Lung (tissue), 11 donors: ENCODE measurements at regions not wholly inside any gene's neighbourhood (a gene's known extent, or its start where the extent isn't known, plus 50 kb on each side); places are given as distances from the start of the nearest gene placed in this dataset.

Experiments used
- ATAC-seq: fragments of 200-7000 bp; cut with Tn5 transposase; one replicate; pipeline ENCODE4 v1.9.1; 2020; ENCODE audit warnings: moderate number of reproducible peaks; ENCODE audit not compliant: insufficient read depth, low FRiP score
- DNase-seq, 3 donors: peaks; one replicate each; pipeline ENCODE4 v3.0.0-alpha.2; 2013 to 2017
- H3K27ac ChIP-seq, 2 donors: one replicate each; pipeline ENCODE4 v1.5.1; 2013; ENCODE audit warnings: mild to moderate bottlenecking in 2 of 2, moderate library complexity in 2 of 2, control low read depth in 1 of 2, inconsistent platforms in 1 of 2, low read depth in 1 of 2, low read length in 1 of 2
- H3K27me3 ChIP-seq, 3 donors: one replicate each; pipeline ENCODE4 v1.5.1; 2013; ENCODE audit warnings: low read length in 2 of 3; ENCODE audit not compliant: control insufficient read depth in 3 of 3, insufficient read depth in 3 of 3
- H3K36me3 ChIP-seq, 4 donors: one replicate each; pipeline ENCODE4 v1.5.1; 2013; ENCODE audit warnings: low read length in 4 of 4, mild to moderate bottlenecking in 1 of 4, moderate library complexity in 1 of 4; ENCODE audit not compliant: control insufficient read depth in 4 of 4, insufficient read depth in 4 of 4
- H3K4me1 ChIP-seq, 5 donors: one replicate each; pipeline ENCODE4 v1.5.1; 2013; ENCODE audit warnings: low read length in 5 of 5, mild to moderate bottlenecking in 2 of 5, moderate library complexity in 1 of 5; ENCODE audit not compliant: control insufficient read depth in 5 of 5, insufficient read depth in 5 of 5
- H3K4me3 ChIP-seq: one replicate; pipeline ENCODE4 v1.5.1; 2013; ENCODE audit warnings: mild to moderate bottlenecking, control low read depth, moderate library complexity
- H3K9ac ChIP-seq, 2 donors: one replicate each; pipeline ENCODE4 v1.5.1; 2013; ENCODE audit warnings: low read length in 2 of 2, control low read depth in 1 of 2; ENCODE audit not compliant: insufficient read depth in 1 of 2
- H3K9me3 ChIP-seq, 4 donors: one replicate each; pipeline ENCODE4 v1.5.1; 2013; ENCODE audit warnings: low read length in 3 of 4, mild to moderate bottlenecking in 1 of 4, moderate library complexity in 1 of 4; ENCODE audit not compliant: control insufficient read depth in 4 of 4, insufficient read depth in 3 of 4
- WGBS, 2 donors: extraction: QIAGEN DNeasy Blood & Tissue Kit; methylation state at CpG; one replicate each; pipeline ENCODE4 v1.1.7; 2013; 5-methylcytosine and 5-hydroxymethylcytosine counted together
- TF ChIP-seq, protein P1 (sequence below): IDR thresholded peaks from 2 replicates; pipeline ENCODE4 v1.5.1; 2012; ENCODE audit warnings: mild to moderate bottlenecking; ENCODE audit errors: control extremely low read depth, extremely low read depth
- donor health status: control.
- donor health status: control.
- donor health status: Bipolar disorder and iron deficiency.
- donor health status: healthy.
- donor health status: DM: yes; HTN: yes; CAD: no.

DNA sequence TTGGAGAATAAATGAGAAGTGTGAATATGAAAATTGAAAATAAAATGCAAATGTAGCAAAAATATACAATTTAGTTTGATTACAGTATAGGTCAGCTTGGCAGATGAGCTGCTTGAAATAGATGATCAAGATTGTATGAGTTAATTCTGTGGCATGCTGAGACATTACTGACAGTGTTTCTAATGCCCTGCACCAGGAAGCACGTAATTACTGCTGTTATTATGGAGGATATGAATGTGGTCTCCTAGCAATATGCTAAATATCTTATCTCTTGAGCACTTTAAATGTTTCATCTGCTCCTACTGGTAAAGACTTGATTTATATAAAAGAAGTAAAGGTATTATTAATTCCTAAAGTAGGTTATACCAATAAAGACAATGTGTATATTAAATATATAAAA is 1015.5 kb downstream of the PLOD2 start:
- no peak overlapping the region for H3K4me3 ChIP-seq
- 45 to 61% methylated on average over 1 of the region's 1 CpG for WGBS, 2 donors
- H3K9ac ChIP-seq, result no peak overlapping the region
- H3K9me3 ChIP-seq, result no peaks in the 10 kb centered on the region
- TF ChIP-seq, protein P1, sequence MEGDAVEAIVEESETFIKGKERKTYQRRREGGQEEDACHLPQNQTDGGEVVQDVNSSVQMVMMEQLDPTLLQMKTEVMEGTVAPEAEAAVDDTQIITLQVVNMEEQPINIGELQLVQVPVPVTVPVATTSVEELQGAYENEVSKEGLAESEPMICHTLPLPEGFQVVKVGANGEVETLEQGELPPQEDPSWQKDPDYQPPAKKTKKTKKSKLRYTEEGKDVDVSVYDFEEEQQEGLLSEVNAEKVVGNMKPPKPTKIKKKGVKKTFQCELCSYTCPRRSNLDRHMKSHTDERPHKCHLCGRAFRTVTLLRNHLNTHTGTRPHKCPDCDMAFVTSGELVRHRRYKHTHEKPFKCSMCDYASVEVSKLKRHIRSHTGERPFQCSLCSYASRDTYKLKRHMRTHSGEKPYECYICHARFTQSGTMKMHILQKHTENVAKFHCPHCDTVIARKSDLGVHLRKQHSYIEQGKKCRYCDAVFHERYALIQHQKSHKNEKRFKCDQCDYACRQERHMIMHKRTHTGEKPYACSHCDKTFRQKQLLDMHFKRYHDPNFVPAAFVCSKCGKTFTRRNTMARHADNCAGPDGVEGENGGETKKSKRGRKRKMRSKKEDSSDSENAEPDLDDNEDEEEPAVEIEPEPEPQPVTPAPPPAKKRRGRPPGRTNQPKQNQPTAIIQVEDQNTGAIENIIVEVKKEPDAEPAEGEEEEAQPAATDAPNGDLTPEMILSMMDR, result no peak
- no peaks in the 10 kb centered on the region for H3K4me1 ChIP-seq
- H3K27ac ChIP-seq, result no peak overlapping the region
- no peaks in the 10 kb centered on the region for H3K36me3 ChIP-seq
- DNase-seq (peak in 2 of 3 donors; percentile 7 to 11), ATAC-seq (no peak)
- no peaks in the 10 kb centered on the region for H3K27me3 ChIP-seq

DNA sequence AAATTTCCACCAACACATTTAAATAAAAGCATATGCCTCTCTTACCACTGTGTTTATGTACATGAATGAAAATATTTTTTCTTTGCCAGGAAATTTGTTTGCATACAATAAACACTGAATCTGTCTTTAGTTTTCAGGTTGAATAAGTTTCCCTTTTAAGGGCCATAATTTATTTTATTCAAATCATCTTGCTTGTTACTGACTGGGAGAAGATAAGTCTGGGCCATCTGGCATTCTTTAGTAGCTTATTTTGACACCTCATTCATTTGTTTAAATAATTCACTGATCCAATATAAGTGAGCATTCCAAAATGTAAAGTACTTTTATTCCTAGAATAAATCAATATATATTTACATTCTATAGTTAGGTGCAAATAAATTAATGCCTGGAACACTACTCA is 1001.3 kb downstream of the PLOD2 start:
- Histone ChIP-seq H3K4me3 (no peak overlapping the region), H3K9me3 (no peaks in the 10 kb centered on the region), H3K4me1 (no peaks in the 10 kb centered on the region), H3K27ac (no peak overlapping the region), H3K36me3 (no peaks in the 10 kb centered on the region), H3K27me3 (no peaks in the 10 kb centered on the region), H3K9ac (no peak overlapping the region)
- ATAC-seq (no peak), DNase-seq (no peak)
- TF ChIP-seq, protein P1, result no peak

DNA sequence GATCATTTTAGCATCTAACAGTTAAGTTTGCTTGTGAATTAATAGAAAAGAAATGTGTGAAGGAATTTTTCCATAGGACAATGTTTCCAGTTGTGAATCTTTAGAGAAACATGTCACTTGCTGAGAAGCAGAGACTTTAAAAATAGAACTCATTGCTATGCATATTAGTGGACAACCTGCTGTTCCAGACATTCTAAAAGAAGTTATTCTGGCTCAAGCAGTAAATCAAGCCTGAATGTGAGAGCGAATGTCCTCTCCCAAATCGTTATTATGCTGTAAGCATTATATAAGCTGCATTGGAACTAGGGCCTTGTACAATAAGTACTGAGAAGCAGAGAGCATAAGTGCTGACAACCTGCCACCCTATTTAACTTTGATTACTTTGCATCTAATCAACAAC is 990.9 kb downstream of the PLOD2 start:
- DNase-seq (no peak), ATAC-seq (no peak)
- H3K4me3 ChIP-seq, result no peak overlapping the region
- H3K9me3 ChIP-seq, result no peaks in the 10 kb centered on the region
- no peak overlapping the region for H3K9ac ChIP-seq
- TF ChIP-seq, protein P1, result no peak
- no peaks in the 10 kb centered on the region for H3K27me3 ChIP-seq
- H3K4me1 ChIP-seq, result no peaks in the 10 kb centered on the region
- H3K27ac ChIP-seq, result no peak overlapping the region
- no peaks in the 10 kb centered on the region for H3K36me3 ChIP-seq
- WGBS, 2 donors, result 72 to 81% methylated on average over 2 of the region's 2 CpGs

DNA sequence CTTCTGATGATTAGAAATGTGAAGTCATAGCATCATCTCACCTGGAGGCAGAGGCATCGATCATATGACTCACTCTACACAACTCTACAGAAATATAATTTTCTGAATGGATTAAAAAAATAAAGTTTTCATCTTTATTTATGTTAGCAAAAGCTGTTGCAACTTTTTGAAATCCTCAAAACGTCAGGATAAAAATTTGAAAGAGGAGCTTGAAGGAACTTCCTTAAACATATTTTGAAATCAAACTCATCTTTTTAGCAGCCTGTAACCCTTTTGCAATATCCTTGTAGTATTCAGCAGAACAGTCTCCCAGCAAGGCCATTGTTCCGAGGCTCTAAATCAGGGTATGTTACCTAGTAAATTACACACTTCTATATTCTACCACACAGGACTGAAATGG is 985.4 kb downstream of the PLOD2 start:
- H3K4me1 ChIP-seq, result no peaks in the 10 kb centered on the region
- H3K9ac ChIP-seq, result no peak overlapping the region
- H3K27ac ChIP-seq, result no peak overlapping the region
- TF ChIP-seq, protein P1, result no peak
- DNase-seq, result no peak
- no peak overlapping the region for H3K4me3 ChIP-seq
- WGBS, 2 donors, result 59 to 64% methylated on average over 3 of the region's 3 CpGs
- H3K36me3 ChIP-seq, result no peaks in the 10 kb centered on the region
- H3K9me3 ChIP-seq, result no peaks in the 10 kb centered on the region
- no peak for ATAC-seq
- H3K27me3 ChIP-seq, result no peaks in the 10 kb centered on the region
